WTC11 (cell line): ENCODE measurements at regions not wholly inside any gene's neighbourhood (a gene's known extent, or its start where the extent isn't known, plus 50 kb on each side); places are given as distances from the start of the nearest gene placed in this dataset.

Experiments
- ATAC-seq: fragments of 200-7000 bp; cut with Tn5 transposase; 2 replicates; pipeline ENCODE4 v1.10.0; 2021; ENCODE audit warnings: mild to moderate bottlenecking, moderate library complexity
- CTCF ChIA-PET: fragments of 300-600 bp; sonication (Branson Sonifier 250); formaldehyde crosslinking; loops from one replicate; lab custom pipeline; 2021; ENCODE audit warnings: antibody characterized with exemption; lab: Charles Lee
- POLR2A ChIA-PET: fragments of 350-600 bp; sonication (Branson Sonifier 250); formaldehyde crosslinking; loops from one replicate; lab custom pipeline; 2021; ENCODE audit warnings: antibody characterized with exemption; lab: Charles Lee
- DNase-seq: peaks from one replicate; pipeline ENCODE4 v3.0.0; 2021; ENCODE audit warnings: low spot score
- H3K27ac Mint-ChIP-seq: 2 replicates; pipeline ENCODE4 v1.8.0; 2021; ENCODE audit warnings: mixed read lengths
- H3K27me3 Mint-ChIP-seq: 2 replicates; pipeline ENCODE4 v1.8.0; 2021; ENCODE audit warnings: low read depth, mild to moderate bottlenecking, moderate library complexity, mixed read lengths
- H3K36me3 Mint-ChIP-seq: 2 replicates; pipeline ENCODE4 v1.8.0; 2021; ENCODE audit warnings: mixed read lengths
- H3K4me1 Mint-ChIP-seq: 2 replicates; pipeline ENCODE4 v1.8.0; 2022; ENCODE audit warnings: mixed read lengths
- H3K4me3 Mint-ChIP-seq: 2 replicates; pipeline ENCODE4 v1.8.0; 2021; ENCODE audit warnings: mild to moderate bottlenecking, moderate library complexity, mixed read lengths
- H3K9me3 Mint-ChIP-seq: 2 replicates; pipeline ENCODE4 v1.8.0; 2021; ENCODE audit warnings: mixed read lengths
- ARID4B ChIP-seq: sonication (generic); formaldehyde crosslinking; IDR thresholded peaks from 2 replicates; pipeline ENCODE4 v1.8.0; 2023; ENCODE audit warnings: missing genetic modification reagents, mild to moderate bottlenecking, borderline replicate concordance
- ATF1 ChIP-seq: sonication (generic); formaldehyde crosslinking; IDR thresholded peaks from 2 replicates; pipeline ENCODE4 v1.8.1; 2023; ENCODE audit warnings: mild to moderate bottlenecking, moderate library complexity, missing genetic modification reagents
- ATF3 ChIP-seq: sonication (generic); formaldehyde crosslinking; conservative IDR thresholded peaks from 2 replicates; pipeline ENCODE4 v1.8.1; 2022; ENCODE audit warnings: mild to moderate bottlenecking, missing genetic modification reagents
- IRF1 ChIP-seq: sonication (generic); formaldehyde crosslinking; IDR thresholded peaks from 2 replicates; pipeline ENCODE4 v1.8.0; 2023; ENCODE audit warnings: missing genetic modification reagents
- KAT7 ChIP-seq: sonication (generic); formaldehyde crosslinking; IDR thresholded peaks from 2 replicates; pipeline ENCODE4 v1.8.1; 2023; ENCODE audit warnings: missing genetic modification reagents, mild to moderate bottlenecking, borderline replicate concordance
- NFE2L1 ChIP-seq: sonication (generic); formaldehyde crosslinking; IDR thresholded peaks from 2 replicates; pipeline ENCODE4 v1.8.1; 2023; ENCODE audit warnings: missing genetic modification reagents
- NR1H2 ChIP-seq: sonication (generic); formaldehyde crosslinking; IDR thresholded peaks from 2 replicates; pipeline ENCODE4 v1.9.0; 2021; ENCODE audit warnings: mild to moderate bottlenecking, moderate library complexity, missing genetic modification reagents
- NR2C2 ChIP-seq: sonication (generic); formaldehyde crosslinking; IDR thresholded peaks from 2 replicates; pipeline ENCODE4 v1.8.0; 2022; ENCODE audit warnings: mild to moderate bottlenecking, missing genetic modification reagents
- SMAD3 ChIP-seq: sonication (generic); formaldehyde crosslinking; IDR thresholded peaks from 2 replicates; pipeline ENCODE4 v1.8.0; 2022; ENCODE audit warnings: missing genetic modification reagents, mild to moderate bottlenecking, borderline replicate concordance
- SOX15 ChIP-seq: fragments of 250-450 bp; sonication (Bioruptor Pico); IDR thresholded peaks from 2 replicates; pipeline ENCODE4 v1.9.0; 2021; ENCODE audit warnings: mild to moderate bottlenecking
- STAT6 ChIP-seq: sonication (generic); formaldehyde crosslinking; conservative IDR thresholded peaks from 2 replicates; pipeline ENCODE4 v1.8.1; 2023; ENCODE audit warnings: mild to moderate bottlenecking, low read depth, missing genetic modification reagents, moderate library complexity
- ZBTB21 ChIP-seq: sonication (generic); formaldehyde crosslinking; IDR thresholded peaks from 2 replicates; pipeline ENCODE4 v1.8.1; 2023; ENCODE audit warnings: mild to moderate bottlenecking, missing genetic modification reagents, borderline replicate concordance
- ZNF121 ChIP-seq: sonication (generic); formaldehyde crosslinking; IDR thresholded peaks from 2 replicates; pipeline ENCODE4 v1.8.0; 2023; ENCODE audit warnings: missing genetic modification reagents
- ZNF138 ChIP-seq: sonication (generic); formaldehyde crosslinking; conservative IDR thresholded peaks from 2 replicates; pipeline ENCODE4 v1.8.1; 2022; ENCODE audit warnings: mild to moderate bottlenecking, moderate library complexity, missing genetic modification reagents
- ZNF281 ChIP-seq: sonication (generic); formaldehyde crosslinking; IDR thresholded peaks from 2 replicates; pipeline ENCODE4 v1.8.0; 2023; ENCODE audit warnings: mild to moderate bottlenecking, missing genetic modification reagents
- ZNF423 ChIP-seq: fragments of 250-450 bp; sonication (Bioruptor Pico); IDR thresholded peaks from 2 replicates; pipeline ENCODE4 v2.1.2; 2022; ENCODE audit warnings: mild to moderate bottlenecking, moderate library complexity
- ZNF671 ChIP-seq: fragments of 250-450 bp; sonication (Bioruptor Pico); IDR thresholded peaks from 2 replicates; pipeline ENCODE4 v1.8.0; 2021; ENCODE audit warnings: mild to moderate bottlenecking

GRCh38 chr6:112549749-112550148, 202.6 kb downstream of the RFPL4B start (continued):
- TF ChIP-seq STAT6 (CRISPR knock-in tag) (no peak), NR1H2 (CRISPR knock-in tag) (no peak), SOX15 (CRISPR knock-in tag) (no peak), ZNF671 (CRISPR knock-in tag) (no peak)
- TF ChIP-seq, all 79 proteins: peak for 0

GRCh38 chr6:112557435-112557834, 210.3 kb downstream of the RFPL4B start:
- TF ChIP-seq ZBTB21 (CRISPR knock-in tag) (no peak), ZNF121 (CRISPR knock-in tag) (no peak), ARID4B (CRISPR knock-in tag) (no peak), ATF1 (no peak), ATF3 (CRISPR knock-in tag) (no peak), IRF1 (CRISPR knock-in tag) (no peak)
- Mint-ChIP-seq H3K4me1 (no peaks in the 10 kb centered on the region), H3K36me3 (no peaks in the 10 kb centered on the region), H3K9me3 (no peaks in the 10 kb centered on the region), H3K27me3 (no peaks in the 10 kb centered on the region), H3K4me3 (no peak overlapping the region), H3K27ac (no peak overlapping the region)
- ChIA-PET CTCF (no interaction called here), POLR2A (no interaction called here)
- ATAC-seq (no peak), DNase-seq (no peak)

GRCh38 chr6:112557961-112558360, 210.8 kb downstream of the RFPL4B start:
- H3K27ac Mint-ChIP-seq, result no peak overlapping the region
- peaks cover 4% of the 10 kb centered on the region; the same call in 1 of the 2 replicates for H3K4me1 Mint-ChIP-seq
- ChIA-PET CTCF (no interaction called here), POLR2A (no interaction called here)
- TF ChIP-seq ZNF281 (CRISPR knock-in tag) (no peak), ZNF138 (CRISPR knock-in tag) (no peak), ZNF423 (CRISPR knock-in tag) (no peak), SMAD3 (CRISPR knock-in tag) (no peak), NFE2L1 (CRISPR knock-in tag) (no peak), KAT7 (CRISPR knock-in tag) (no peak), NR2C2 (CRISPR knock-in tag) (no peak)
- no peaks in the 10 kb centered on the region for H3K36me3 Mint-ChIP-seq
- DNase-seq (no peak), ATAC-seq (no peak)
- H3K27me3 Mint-ChIP-seq, result no peaks in the 10 kb centered on the region
- H3K9me3 Mint-ChIP-seq, result no peaks in the 10 kb centered on the region
- H3K4me3 Mint-ChIP-seq, result no peak overlapping the region
